Retinal pigment epithelial cell (primary cell): ENCODE measurements at regions not wholly inside any gene's neighbourhood (a gene's known extent, or its start where the extent isn't known, plus 50 kb on each side); places are given as distances from the start of the nearest gene placed in this dataset.

ENCODE experiments used
- DNase-seq: peaks from one replicate; pipeline ENCODE4 v3.0.0-alpha.2; 2010; ENCODE audit warnings: low read depth
- H3K4me3 ChIP-seq: 2 replicates; pipeline ENCODE4 v1.5.1; 2011; ENCODE audit warnings: mild to moderate bottlenecking, low read length, control low read depth, moderate library complexity
- CTCF ChIP-seq: conservative IDR thresholded peaks from 2 replicates; pipeline ENCODE4 v1.5.1; 2011; ENCODE audit warnings: low read depth, low read length, control low read depth, inconsistent platforms

- no peak for TF ChIP-seq CTCF
- no peak for DNase-seq
- no peak overlapping the region for H3K4me3 ChIP-seq
Observed at GRCh38 chr9:117903453-117903852, 199.2 kb downstream of the TLR4 start.

GRCh38 chr9:117906763-117907162 is 202.6 kb downstream of the TLR4 start:
- no peak for DNase-seq
- no peak overlapping the region for H3K4me3 ChIP-seq
- no peak for TF ChIP-seq CTCF

GRCh38 chr9:117907420-117907819 is 203.2 kb downstream of the TLR4 start:
- DNase-seq: no peak
- no peak for TF ChIP-seq CTCF
- H3K4me3 ChIP-seq: no peak overlapping the region

GRCh38 chr9:117916291-117916690 is 212.1 kb downstream of the TLR4 start:
- DNase-seq: no peak
- TF ChIP-seq CTCF: no peak
- H3K4me3 ChIP-seq: no peak overlapping the region

GRCh38 chr9:117917873-117918272 is 213.7 kb downstream of the TLR4 start:
- H3K4me3 ChIP-seq: no peak overlapping the region
- no peak for TF ChIP-seq CTCF
- no peak for DNase-seq

- no peak for TF ChIP-seq CTCF
- no peak overlapping the region for H3K4me3 ChIP-seq
- no peak for DNase-seq
Observed at GRCh38 chr9:117919538-117919937, 215.3 kb downstream of the TLR4 start.

GRCh38 chr9:117926031-117926658 is 221.9 kb downstream of the TLR4 start:
- DNase-seq: peak; percentile 78
- TF ChIP-seq CTCF: no peak

More at GRCh38 chr9:117926031-117926658, 221.9 kb downstream of the TLR4 start:
- H3K4me3 ChIP-seq: no peak overlapping the region
